ENCODE measurements at regions not wholly inside any gene's neighbourhood (a gene's known extent, or its start where the extent isn't known, plus 50 kb on each side); places are given as distances from the start of the nearest gene placed in this dataset.
A peak's percentile ranks its signal among the peaks of the same experiment; 100 is the strongest.

DNA sequence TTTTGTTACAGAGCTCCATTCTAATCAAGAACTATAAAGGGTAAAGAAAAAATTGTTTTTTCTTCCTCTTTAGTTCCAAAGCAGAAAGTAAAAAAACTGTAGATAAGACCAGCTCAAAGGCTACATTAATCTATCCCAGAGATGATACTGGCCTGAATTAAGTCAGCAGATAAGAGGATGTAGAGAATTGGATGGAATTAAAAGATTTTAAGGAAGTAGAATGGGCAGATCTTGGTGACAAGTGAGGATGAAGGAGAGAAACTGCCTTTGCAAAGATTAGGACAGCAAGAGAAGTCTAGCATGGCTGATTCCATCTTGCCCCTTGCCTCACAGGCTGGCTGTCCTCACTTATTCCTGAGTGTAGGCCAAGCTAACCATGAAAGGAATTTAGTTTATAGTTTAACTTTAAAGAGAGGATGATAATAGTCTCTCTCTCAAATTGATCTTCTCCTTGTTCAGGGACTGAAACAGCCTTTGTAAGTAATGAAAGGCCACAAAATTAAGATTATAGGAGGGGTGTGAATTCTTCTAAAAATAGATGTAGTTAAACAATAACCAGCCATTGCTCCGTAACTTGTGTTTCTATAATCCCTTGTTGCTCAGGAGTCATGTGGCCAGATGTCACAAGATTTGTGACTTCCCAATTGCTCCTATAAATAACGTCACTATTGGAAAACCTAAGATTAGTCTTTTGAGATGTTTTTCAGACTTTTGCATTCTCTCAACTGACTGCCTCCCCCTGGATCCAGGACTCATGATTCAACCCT lies 265.0 kb upstream of the USP24 start:
- no peak for DNase-seq (ENCODE audit: missing footprints)
- no peak for ATAC-seq
- intact Hi-C loops (cut with DNase I): no loop called here

DNA sequence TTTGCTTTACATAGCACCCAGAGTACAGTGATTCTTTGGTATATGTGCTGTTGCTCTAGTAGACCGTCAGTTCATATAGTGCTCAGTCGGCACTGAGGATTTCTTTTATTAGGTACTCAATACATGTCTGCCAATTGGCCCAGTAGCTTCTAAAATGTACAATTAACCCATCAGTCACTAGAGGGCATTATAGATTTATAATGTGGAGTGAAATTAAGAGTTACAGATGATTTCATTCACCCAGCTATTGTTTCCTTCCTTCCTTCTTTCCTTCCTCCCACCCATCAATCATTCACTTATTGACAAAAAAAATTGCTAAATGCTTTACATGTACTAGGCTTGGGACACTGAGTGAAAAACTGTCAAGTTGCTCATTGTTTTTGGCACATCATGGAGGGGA lies 263.6 kb upstream of the USP24 start:
- DNase-seq (ENCODE audit: missing footprints): no peak
- no peak for ATAC-seq
- intact Hi-C loops (cut with DNase I): loop anchor here (5.0 kb wide), 1 partner anchor 1104 kb away; no protein-coding TSS in a partner anchor

DNA sequence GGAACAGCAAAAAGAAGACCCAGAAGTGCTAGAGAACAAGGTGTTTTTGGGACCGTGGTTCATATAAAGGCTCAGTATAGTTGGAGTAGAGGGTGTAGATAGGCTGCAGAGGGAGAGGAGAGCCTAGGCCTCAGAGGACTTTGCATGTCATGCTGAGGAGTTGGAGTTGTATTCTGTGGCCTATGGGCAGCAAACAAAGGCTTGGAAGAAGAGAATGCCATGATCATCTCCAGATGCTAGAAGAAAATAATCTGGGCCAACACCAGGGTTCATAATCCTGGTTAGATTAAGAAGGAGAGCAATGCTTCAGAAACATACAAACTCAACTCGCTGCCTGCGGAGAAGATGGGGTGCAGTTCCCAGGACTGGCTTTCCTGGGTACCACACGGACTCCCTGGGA lies 262.8 kb upstream of the USP24 start:
- ATAC-seq (no peak), DNase-seq (ENCODE audit: missing footprints) (no peak)
- intact Hi-C loops (cut with DNase I): loop anchor here (5.0 kb wide), 1 partner anchor 1104 kb away; no protein-coding TSS in a partner anchor

DNA sequence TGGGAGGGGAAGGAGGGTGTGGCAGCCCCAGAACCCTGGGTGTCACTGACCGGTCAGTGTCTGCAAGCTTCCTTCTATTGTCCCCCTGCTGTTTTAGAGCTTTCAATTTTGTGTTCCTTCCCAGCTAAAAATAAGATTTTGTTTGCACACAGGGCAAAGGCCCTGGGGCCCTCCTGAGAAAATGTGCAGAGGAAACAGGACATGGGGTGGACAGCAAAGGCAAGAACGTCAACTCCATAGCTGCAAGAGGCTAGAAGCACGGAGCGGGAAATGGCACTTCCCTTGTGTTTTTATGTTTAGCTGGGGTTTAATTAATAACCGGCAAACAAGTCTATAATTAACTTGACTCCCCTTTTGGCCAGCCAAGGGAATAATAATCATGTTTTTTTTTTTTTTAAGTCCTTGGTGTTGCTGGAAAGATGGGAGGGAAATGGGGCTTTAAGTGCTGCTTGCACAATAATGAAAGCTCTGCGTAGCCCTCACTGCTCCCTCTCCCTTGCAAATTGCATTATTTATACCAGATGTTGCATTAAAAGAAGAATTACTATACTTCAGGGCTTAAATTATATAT lies 261.4 kb upstream of the USP24 start:
- no peak for ATAC-seq
- no peak for DNase-seq (ENCODE audit: missing footprints)
- intact Hi-C loops (cut with DNase I): loop anchor here (5.0 kb wide), 1 partner anchor 1106 kb away; no protein-coding TSS in a partner anchor

DNA sequence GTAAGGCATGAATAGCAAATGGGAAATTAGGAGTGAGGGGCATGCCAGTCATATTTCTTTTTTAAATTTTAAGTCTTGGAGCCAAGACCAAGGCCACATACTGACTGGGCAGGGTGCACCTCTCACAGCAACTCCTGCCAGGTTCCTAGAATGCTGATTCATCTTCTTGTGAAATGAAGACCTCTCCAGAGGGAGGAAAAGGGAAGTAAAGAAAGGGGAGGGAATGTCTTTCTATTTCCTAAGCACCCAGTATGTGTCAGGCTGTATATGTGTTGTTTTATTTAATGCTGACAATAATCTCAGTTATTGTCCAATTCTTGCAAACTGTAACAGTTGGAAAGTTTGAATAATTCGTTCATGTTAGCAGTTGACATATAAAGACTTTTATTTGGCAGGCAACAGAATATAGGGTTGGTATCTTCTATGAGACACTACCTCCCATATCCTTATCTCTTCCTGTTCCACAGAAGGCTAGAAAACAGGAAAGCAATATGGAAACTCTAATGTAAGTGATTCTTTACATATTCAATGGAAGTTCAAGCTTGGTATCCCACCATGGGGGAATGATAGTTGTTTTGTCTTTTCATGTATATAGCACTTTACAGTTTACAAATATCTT lies 259.1 kb upstream of the USP24 start:
- no peak for DNase-seq (ENCODE audit: missing footprints)
- ATAC-seq: no peak
- intact Hi-C loops (cut with DNase I): no loop called here

DNA sequence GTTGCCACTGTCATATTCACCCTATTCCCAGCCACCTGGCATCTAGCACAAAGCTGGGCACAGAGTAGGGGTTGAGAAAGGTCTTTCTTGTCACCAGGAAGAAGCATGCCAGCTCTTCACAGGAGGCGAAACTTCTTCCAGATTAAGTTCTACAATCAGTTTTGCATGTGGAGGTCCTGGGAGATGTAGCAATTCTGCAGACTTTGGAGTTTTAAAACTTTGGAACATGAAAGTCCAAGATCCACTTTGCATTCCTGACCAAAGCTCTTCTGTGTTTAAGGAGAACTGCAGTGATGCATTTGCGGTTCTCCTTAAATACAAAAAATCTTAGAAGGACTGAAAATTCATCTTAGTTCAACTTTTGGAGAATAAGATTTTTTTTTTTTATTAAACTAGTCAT lies 258.5 kb upstream of the USP24 start:
- intact Hi-C loops (cut with DNase I): no loop called here
- DNase-seq (ENCODE audit: missing footprints): no peak
- no peak for ATAC-seq

DNA sequence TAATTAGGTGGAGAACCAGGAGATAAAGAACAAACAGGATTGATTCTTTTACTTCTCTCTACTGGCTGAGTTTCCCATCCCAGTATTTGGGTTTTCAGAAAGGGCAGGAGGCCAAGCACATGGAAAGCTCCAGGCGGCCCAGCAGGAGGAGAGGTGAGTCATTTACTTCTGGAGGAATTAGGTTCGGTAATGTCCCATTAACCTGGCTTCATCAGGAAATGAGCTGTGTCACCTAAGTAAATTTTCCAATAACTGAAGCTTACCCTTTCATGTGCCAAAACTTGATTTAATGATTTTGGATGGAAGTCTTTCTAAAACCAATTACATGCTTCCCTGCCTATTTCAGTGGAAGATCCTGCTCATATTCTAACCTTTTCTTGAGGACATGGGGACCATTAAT lies 257.6 kb upstream of the USP24 start:
- DNase-seq (ENCODE audit: missing footprints) (no peak), ATAC-seq (no peak)
- intact Hi-C loops (cut with DNase I): no loop called here

DNA sequence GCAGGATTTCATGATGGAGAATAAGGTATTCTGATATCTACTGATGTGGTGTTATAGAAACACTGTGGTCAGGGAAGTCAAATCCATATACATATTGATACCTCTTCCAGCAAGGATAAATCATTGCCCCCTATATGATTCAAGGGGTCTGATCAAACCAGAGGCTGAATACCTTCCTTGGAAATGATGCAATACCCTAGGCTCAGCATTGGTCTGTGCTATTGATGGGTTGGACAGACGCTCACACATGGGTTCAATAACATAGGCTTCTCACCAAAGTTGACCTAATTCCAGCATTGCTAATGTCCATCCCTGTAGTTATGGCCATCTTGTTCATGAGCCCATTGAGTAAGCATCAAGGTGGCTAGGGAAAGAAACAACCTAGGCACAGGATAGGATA lies 257.0 kb upstream of the USP24 start:
- intact Hi-C loops (cut with DNase I): no loop called here
- DNase-seq (ENCODE audit: missing footprints) (no peak), ATAC-seq (no peak)

DNA sequence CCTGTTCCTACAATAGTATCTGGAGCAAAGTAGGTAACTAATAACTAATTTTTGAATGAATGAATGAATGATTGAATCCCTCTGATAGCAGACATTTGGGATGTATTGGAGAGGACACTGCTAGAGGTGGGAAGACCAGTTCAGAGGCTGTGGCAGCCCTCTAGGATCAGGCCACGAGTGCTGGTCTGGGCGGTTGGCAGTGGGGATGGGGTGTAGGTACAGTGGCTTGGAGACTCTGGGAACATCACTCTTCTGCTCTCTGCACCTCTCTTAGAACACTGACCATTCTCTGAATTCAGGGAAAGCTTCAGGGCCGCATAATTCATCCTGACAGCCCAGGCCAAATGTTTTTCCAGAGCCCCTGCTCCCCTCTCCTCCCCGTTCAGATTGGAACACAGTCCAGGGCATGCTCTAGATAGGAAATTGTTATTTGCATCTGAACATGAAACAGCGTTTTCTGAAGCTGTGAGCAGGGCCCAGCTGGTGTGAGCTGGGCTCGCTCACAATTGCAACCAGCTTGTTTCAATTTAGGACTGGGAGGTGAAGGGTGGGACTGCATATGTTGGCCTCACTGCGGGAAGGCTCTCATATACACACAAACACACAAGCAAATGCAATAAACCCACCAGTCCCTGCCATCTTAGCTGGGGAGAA lies 253.1 kb upstream of the USP24 start:
- intact Hi-C loops (cut with DNase I): no loop called here
- DNase-seq (ENCODE audit: missing footprints) (no peak), ATAC-seq (peak; percentile 28)

DNA sequence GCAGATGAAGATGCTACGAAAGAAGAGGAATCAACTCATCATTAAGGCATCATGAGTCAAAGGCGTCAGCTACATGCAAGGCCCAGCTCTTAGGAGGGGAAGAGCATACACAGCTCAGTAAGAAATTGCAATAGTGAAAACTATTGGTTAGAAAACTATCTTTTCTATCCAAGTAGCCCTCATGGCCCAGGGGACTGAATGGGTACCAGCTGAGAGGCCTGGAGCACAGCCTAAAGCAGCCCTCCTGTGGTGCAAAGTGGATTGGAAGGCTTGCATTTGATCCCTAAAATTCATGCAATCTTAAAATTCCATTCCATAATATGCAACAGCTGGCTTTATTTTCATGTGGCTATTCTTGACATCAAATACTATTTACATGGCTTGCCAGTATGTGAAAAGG lies 251.8 kb upstream of the USP24 start:
- DNase-seq (ENCODE audit: missing footprints) (no peak), ATAC-seq (no peak)
- intact Hi-C loops (cut with DNase I): no loop called here

DNA sequence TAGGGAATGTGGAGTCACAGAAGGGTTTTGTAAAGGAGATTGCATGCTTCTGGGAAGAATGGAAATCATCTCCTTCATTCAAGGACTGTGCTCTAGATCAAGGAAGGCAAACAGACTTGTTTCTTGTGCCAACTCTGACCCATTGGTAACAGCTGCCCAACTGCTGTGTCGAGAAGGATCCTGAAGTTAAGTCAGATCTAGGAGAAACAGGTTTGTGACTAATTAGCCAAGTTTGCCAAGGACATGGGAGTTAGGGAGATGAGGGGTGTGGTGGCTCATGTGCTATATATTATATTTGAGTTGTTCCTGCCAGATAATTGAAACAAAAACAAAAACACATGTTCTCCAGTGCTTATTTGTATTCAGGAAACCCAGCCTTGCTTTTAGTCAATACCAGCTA lies 251.2 kb upstream of the USP24 start:
- ATAC-seq: no peak
- no peak for DNase-seq (ENCODE audit: missing footprints)
- intact Hi-C loops (cut with DNase I): no loop called here

DNA sequence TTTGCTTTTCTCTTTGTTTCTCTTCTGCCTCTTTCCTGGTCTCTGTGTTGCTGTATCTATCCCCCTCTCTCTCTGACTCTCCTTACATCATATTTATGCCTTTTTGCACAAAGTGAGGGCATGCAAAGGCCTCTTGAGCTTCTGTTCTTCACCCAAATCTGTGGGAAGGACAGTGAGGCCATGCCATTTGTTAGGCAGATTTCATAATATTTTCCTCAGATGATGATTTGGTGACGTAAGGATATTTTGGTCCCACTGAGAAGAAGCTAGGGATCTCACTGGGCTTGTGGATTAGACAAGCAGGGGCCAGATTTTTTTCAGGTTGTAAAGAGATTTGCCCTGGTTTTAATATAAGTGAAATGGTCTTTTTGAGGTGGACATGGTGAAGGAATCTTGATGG lies 249.4 kb upstream of the USP24 start:
- intact Hi-C loops (cut with DNase I): no loop called here
- ATAC-seq: no peak

DNA sequence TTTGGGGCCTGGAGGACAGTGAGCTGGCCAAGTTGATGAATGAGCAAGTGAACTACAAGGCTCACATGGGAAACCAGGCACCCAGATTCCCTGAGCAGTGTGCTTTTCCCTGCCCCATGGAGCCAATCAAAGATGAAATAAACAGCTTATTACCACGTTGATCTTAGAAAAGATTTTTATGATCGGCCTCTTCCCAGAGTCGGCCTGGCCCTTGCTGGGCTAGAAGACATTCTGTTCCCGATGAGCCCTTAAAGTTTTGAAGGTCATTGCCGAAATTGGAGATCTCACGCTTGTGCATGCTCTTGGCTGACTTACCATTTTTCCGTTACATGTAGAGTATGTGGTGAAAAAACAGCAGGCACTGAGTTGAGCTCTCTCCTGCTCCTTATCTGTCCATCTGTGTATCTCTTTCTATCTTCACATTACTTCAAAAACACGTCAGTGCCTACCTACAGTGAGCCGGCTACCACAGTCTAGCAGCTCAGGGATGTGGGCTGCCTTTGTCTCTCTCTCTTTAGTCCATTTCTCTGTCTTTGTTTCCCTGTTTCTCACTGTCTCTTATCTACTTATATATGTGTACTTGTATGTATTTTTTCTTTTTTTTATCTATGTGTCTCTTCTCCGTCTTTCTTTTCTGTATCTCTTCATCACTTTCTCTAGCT lies 248.8 kb upstream of the USP24 start:
- intact Hi-C loops (cut with DNase I): no loop called here
- DNase-seq (ENCODE audit: missing footprints) (no peak), ATAC-seq (no peak)

More for the DNA sequence above, 249.4 kb upstream of the USP24 start:
- DNase-seq (ENCODE audit: missing footprints): no peak

DNA sequence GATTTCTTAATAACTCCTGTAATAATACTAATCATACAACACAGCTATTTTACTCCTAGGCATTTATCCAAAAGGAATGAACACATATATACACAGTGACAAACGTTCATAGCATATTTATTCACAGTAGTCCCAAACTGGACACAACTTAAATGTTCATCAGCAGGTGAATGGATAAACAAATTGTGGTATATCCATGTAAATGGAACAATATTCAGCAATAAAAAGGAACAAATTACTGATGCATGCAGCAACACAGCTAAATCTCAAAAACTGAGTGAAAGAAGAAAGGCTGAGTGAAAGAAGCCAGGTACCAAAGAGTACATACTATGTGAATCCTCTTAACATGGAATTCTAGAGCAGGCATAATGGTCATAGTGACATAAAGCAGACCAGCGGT lies 242.7 kb upstream of the USP24 start:
- no peak for ATAC-seq
- no peak for DNase-seq (ENCODE audit: missing footprints)
- intact Hi-C loops (cut with DNase I): no loop called here

DNA sequence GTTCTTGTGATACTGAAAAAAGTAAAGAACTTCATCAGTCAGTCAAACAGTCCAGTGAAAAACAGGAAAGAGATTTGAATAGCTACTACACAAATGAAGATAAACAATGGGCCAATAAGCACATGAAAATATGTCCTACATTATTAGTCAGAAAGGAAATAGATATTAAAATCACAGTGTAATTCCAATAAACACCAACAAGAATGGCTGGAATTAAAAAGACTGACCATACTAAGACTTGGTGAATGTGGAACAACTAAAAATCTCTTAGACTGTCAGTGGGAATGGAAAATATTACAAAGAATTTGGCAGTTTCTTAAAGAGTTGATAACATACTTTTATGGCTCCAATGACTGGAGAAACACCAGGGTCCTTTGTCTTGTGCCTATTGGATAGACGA lies 241.8 kb upstream of the USP24 start:
- ATAC-seq (no peak), DNase-seq (ENCODE audit: missing footprints) (no peak)
- intact Hi-C loops (cut with DNase I): no loop called here

DNA sequence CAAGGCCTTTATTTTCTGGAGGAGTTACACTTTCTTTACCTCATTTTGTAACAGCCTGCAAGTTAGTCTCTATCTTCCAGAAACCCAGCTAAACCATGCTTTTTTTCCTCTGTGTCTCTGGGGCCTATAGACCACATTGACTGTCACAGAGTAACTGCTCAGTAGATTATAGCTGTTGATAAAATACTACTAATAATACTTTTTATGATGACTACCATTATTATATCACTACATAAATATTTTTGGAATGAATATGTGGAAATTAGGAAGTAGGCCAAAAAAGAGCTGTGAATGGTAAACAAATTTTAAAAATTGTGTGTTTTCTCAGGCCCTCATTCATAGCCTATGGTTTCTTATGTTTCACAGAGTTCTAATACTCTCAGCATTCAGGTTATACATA lies 233.1 kb upstream of the USP24 start:
- DNase-seq (ENCODE audit: missing footprints) (no peak), ATAC-seq (no peak)
- intact Hi-C loops (cut with DNase I): no loop called here

DNA sequence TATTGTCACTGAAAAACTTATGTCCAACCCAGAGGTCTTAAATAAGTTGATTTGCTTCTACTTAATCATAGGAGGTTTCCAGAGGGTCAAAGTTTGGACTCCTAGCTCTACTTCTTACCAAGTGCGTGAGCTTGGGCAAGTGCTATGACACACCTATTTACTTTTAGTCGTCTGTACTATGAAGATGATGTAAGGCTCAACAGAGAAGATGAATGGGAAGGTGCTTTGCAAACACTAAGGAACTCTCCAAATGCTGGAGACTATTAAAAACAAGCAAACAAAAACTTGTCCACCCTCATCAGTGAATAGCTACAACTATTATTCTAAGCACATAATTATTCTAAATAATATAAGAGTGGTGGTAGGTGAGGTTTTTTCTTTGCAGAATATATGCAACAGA lies 232.3 kb upstream of the USP24 start:
- intact Hi-C loops (cut with DNase I): no loop called here
- ATAC-seq: no peak
- DNase-seq (ENCODE audit: missing footprints): no peak

DNA sequence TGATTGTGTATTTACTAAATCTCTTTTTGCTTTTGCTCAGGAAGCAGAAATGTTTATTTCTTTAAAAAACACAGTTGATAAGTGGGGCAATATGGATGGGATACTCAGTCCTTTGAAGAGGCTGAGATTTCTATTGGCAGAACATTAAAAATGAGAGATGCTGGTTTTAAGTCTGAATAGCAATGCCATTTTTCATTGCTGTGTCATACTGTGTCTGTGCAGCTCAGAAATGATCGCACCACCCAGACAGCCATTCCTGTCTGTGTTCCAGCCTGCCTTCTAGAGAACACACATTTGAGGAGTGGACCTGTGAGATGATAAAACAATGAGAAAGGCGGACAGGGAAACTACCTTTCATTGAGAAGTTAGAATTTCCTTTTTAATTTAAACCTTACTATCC lies 231.2 kb upstream of the USP24 start:
- ATAC-seq (no peak), DNase-seq (ENCODE audit: missing footprints) (no peak)
- intact Hi-C loops (cut with DNase I): no loop called here

DNA sequence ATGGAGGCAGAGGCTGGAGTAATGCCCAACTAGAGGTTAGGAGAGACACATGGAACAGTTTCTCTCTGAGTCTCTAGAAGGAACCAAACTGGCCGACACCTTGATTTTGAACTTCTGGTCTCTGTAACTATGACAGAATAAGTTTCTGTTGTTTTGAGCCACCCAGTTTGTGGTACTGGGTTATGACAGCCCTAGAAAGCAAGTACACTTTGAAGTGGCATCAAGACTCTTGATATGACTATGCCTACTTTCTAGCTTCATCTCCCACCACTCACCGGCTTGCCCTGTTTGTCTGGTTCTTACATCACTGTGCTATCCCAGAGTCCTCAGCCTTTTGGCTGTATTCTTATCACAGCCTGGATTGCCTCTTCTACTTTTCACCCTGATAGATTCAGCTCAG lies 230.3 kb upstream of the USP24 start:
- intact Hi-C loops (cut with DNase I): no loop called here
- no peak for DNase-seq (ENCODE audit: missing footprints)
- ATAC-seq: no peak

Data from Right ventricle myocardium inferior (tissue), 1 donor.